NCI-H1436 (cell line): ENCODE measurements at regions not wholly inside any gene's neighbourhood (a gene's known extent, or its start where the extent isn't known, plus 50 kb on each side); places are given as distances from the start of the nearest gene placed in this dataset.

Experiments
- DNase-seq: peaks from one replicate; lab custom pipeline; 2025; lab: John Stamatoyannopoulos, UW

GRCh38 chr18:46408334-46408987, 248.6 kb downstream of the LOXHD1 start:
- DNase-seq: no peak

GRCh38 chr18:46411191-46411828, 245.7 kb downstream of the LOXHD1 start:
- no peak for DNase-seq

- no peak for DNase-seq
Observed at GRCh38 chr18:46411867-46412690, 244.9 kb downstream of the LOXHD1 start.

GRCh38 chr18:46412916-46413315, 244.1 kb downstream of the LOXHD1 start:
- no peak for DNase-seq

GRCh38 chr18:46413684-46414083, 243.3 kb downstream of the LOXHD1 start:
- no peak for DNase-seq

- no peak for DNase-seq
Observed at GRCh38 chr18:46414863-46415262, 242.2 kb downstream of the LOXHD1 start.

GRCh38 chr18:46415532-46416252, 241.3 kb downstream of the LOXHD1 start:
- DNase-seq: no peak

GRCh38 chr18:46416706-46417638, 240.0 kb downstream of the LOXHD1 start:
- peak; percentile 71 for DNase-seq

GRCh38 chr18:46418663-46419260, 238.3 kb downstream of the LOXHD1 start:
- DNase-seq: no peak

- DNase-seq: no peak
Observed at GRCh38 chr18:46419391-46420141, 237.5 kb downstream of the LOXHD1 start.

GRCh38 chr18:46421973-46422551, 235.0 kb downstream of the LOXHD1 start:
- no peak for DNase-seq

- DNase-seq: no peak
Observed at GRCh38 chr18:46422552-46423055, 234.4 kb downstream of the LOXHD1 start.

- no peak for DNase-seq
Observed at GRCh38 chr18:46423226-46423805, 233.7 kb downstream of the LOXHD1 start.

GRCh38 chr18:46424898-46425297, 232.1 kb downstream of the LOXHD1 start:
- DNase-seq: peak; percentile 19

- DNase-seq: no peak
Observed at GRCh38 chr18:46425511-46425910, 231.5 kb downstream of the LOXHD1 start.

GRCh38 chr18:46426021-46426678, 230.9 kb downstream of the LOXHD1 start:
- no peak for DNase-seq

- DNase-seq: no peak
Observed at GRCh38 chr18:46426679-46427047, 230.4 kb downstream of the LOXHD1 start.
